H1 (cell line): ENCODE measurements at regions not wholly inside any gene's neighbourhood (a gene's known extent, or its start where the extent isn't known, plus 50 kb on each side); places are given as distances from the start of the nearest gene placed in this dataset.

Experiments used
- CTCF ChIA-PET: fragments of 300-600 bp; sonication (Branson Sonifier 250); formaldehyde crosslinking; loops from one replicate; lab custom pipeline; 2021; ENCODE audit not compliant: partially characterized antibody; lab: Charles Lee
- POLR2A ChIA-PET: fragments of 300-600 bp; sonication (Branson Sonifier 250); formaldehyde crosslinking; loops from one replicate; lab custom pipeline; 2021; ENCODE audit warnings: inconsistent platforms; ENCODE audit not compliant: partially characterized antibody; lab: Charles Lee
- DNase-seq, 2 experiments: peaks; one replicate each; pipeline versions ENCODE4 v3.0.0 to v3.0.0-alpha.2; 2010 to 2022; ENCODE audit warnings: low spot score in 2 of 2, low read depth in 1 of 2, mixed read lengths in 1 of 2
- FAIRE-seq: peaks from 2 replicates; lab custom pipeline; 2011; peaks lifted over from hg19 to GRCh38; lab: Jason Lieb, UNC
- H2AFZ ChIP-seq: 2 replicates; pipeline ENCODE4 v1.8.1; 2012; ENCODE audit warnings: low read length, inconsistent platforms
- H2AK5ac ChIP-seq: 2 replicates; pipeline ENCODE4 v1.6.1; 2013; ENCODE audit warnings: low read depth, low read length
- H2BK120ac ChIP-seq: replicated peaks from 2 replicates; pipeline ENCODE3; 2013; ENCODE audit warnings: low read depth, low read length, inconsistent platforms
- H2BK12ac ChIP-seq: 2 replicates; pipeline ENCODE4 v1.6.1; 2013; ENCODE audit warnings: low read depth, low read length
- H2BK15ac ChIP-seq: 2 replicates; pipeline ENCODE4 v1.6.1; 2013; ENCODE audit warnings: low read length
- H2BK20ac ChIP-seq: 2 replicates; pipeline ENCODE4 v1.6.1; 2013; ENCODE audit warnings: low read length
- H2BK5ac ChIP-seq: 2 replicates; pipeline ENCODE4 v1.6.1; 2013; ENCODE audit warnings: low read depth, low read length
- H3K14ac ChIP-seq: 2 replicates; pipeline ENCODE4 v1.6.1; 2013; ENCODE audit warnings: inconsistent platforms; ENCODE audit not compliant: insufficient read length
- H3K18ac ChIP-seq: 2 replicates; pipeline ENCODE4 v1.6.1; 2013; ENCODE audit warnings: low read length; ENCODE audit errors: extremely low read depth
- H3K23ac ChIP-seq: 2 replicates; pipeline ENCODE4 v1.6.1; 2013; ENCODE audit warnings: inconsistent platforms; ENCODE audit not compliant: insufficient read length
- H3K23me2 ChIP-seq: 2 replicates; pipeline ENCODE4 v1.6.1; 2013; ENCODE audit warnings: low read depth, low read length
- H3K27ac ChIP-seq: 2 replicates; pipeline ENCODE4 v1.6.1; 2011; ENCODE audit warnings: low read depth, low read length, inconsistent platforms
- H3K27me3 ChIP-seq, 4 experiments: replicated peaks in 1 of 4; 1 replicate in 1 of 4; 2 replicates in 3 of 4; pipeline versions ENCODE4 v1.6.1 to v1.8.1; 2011 to 2013; ENCODE audit warnings: low read length in 3 of 4, mild to moderate bottlenecking in 3 of 4, inconsistent platforms in 2 of 4, mixed read lengths in 2 of 4, moderate library complexity in 1 of 4; ENCODE audit not compliant: control insufficient read depth in 3 of 4, insufficient read depth in 3 of 4; ENCODE audit errors: extremely low read depth in 1 of 4
- H3K36me3 ChIP-seq, 4 experiments: 2 replicates each; pipeline versions ENCODE4 v1.6.1 to v1.8.1; 2011 to 2013; ENCODE audit warnings: mild to moderate bottlenecking in 4 of 4, low read length in 3 of 4, moderate library complexity in 2 of 4, control low read depth in 1 of 4, inconsistent platforms in 1 of 4; ENCODE audit not compliant: insufficient read depth in 4 of 4, control insufficient read depth in 2 of 4
- H3K4ac ChIP-seq: replicated peaks from 2 replicates; pipeline ENCODE3; 2013; ENCODE audit warnings: low read length, low read depth, mixed read lengths, inconsistent platforms; ENCODE audit not compliant: insufficient read length
- H3K4me1 ChIP-seq, 4 experiments: replicated peaks in 1 of 4; 1 replicate in 1 of 4; 2 replicates in 3 of 4; pipeline versions ENCODE4 v1.6.1 to v1.8.1; 2011 to 2013; ENCODE audit warnings: low read length in 3 of 4, inconsistent platforms in 2 of 4, mixed read lengths in 1 of 4; ENCODE audit not compliant: insufficient read depth in 4 of 4, control insufficient read depth in 3 of 4
- H3K4me2 ChIP-seq, 2 experiments: 2 replicates each; pipeline versions ENCODE4 v1.6.1 to v1.8.1; 2011 to 2013; ENCODE audit warnings: low read depth in 2 of 2, low read length in 2 of 2, control low read depth in 1 of 2, inconsistent platforms in 1 of 2, mild to moderate bottlenecking in 1 of 2; ENCODE audit not compliant: insufficient read depth in 1 of 2
- H3K4me3 ChIP-seq, 4 experiments: fragments of 200-600, 300-600 bp in 1 of 4; sonication (generic), shearing (Covaris generic), sonication (Bioruptor Twin) in 1 of 4; 2 replicates each; pipeline versions ENCODE4 v1.5.1 to v1.8.1; 2011 to 2016; ENCODE audit warnings: low read length in 4 of 4, low read depth in 3 of 4, control low read depth in 2 of 4, inconsistent platforms in 2 of 4, mild to moderate bottlenecking in 2 of 4, mixed read lengths in 1 of 4, moderate library complexity in 1 of 4; ENCODE audit not compliant: insufficient read depth in 2 of 4; ENCODE audit errors: extremely low read depth in 1 of 4
- H3K56ac ChIP-seq: replicated peaks from 2 replicates; pipeline ENCODE3; 2013; ENCODE audit warnings: low read depth, mild to moderate bottlenecking, mixed read lengths, low read length, inconsistent platforms; ENCODE audit not compliant: insufficient read length
- H3K79me1 ChIP-seq: 2 replicates; pipeline ENCODE4 v1.6.1; 2013; ENCODE audit warnings: low read depth, low read length, control low read depth
- H3K79me2 ChIP-seq, 2 experiments: 2 replicates each; pipeline versions ENCODE4 v1.6.1 to v1.8.1; 2012 to 2013; ENCODE audit warnings: low read length in 2 of 2, mild to moderate bottlenecking in 2 of 2, inconsistent platforms in 1 of 2; ENCODE audit not compliant: insufficient read depth in 2 of 2, control insufficient read depth in 1 of 2
- H3K9ac ChIP-seq, 4 experiments: replicated peaks in 1 of 4; 1 replicate in 1 of 4; 2 replicates in 3 of 4; pipeline versions ENCODE4 v1.6.1 to v1.8.1; 2011 to 2013; ENCODE audit warnings: low read depth in 3 of 4, low read length in 3 of 4, control low read depth in 2 of 4, mild to moderate bottlenecking in 2 of 4, moderate library complexity in 2 of 4, inconsistent platforms in 1 of 4; ENCODE audit errors: extremely low read depth in 1 of 4
- H3K9me3 ChIP-seq, 2 experiments: 2 replicates each; pipeline versions ENCODE4 v1.6.1 to v1.8.1; 2012 to 2013; ENCODE audit warnings: mild to moderate bottlenecking in 2 of 2, moderate library complexity in 2 of 2, control low read depth in 1 of 2, inconsistent platforms in 1 of 2, low read depth in 1 of 2, low read length in 1 of 2, mixed read lengths in 1 of 2; ENCODE audit not compliant: insufficient read depth in 2 of 2
- H4K20me1 ChIP-seq, 2 experiments: replicated peaks in 1 of 2; 2 replicates each; pipeline versions ENCODE3 to v1.8.1; 2011 to 2013; ENCODE audit warnings: inconsistent platforms in 2 of 2, low read length in 2 of 2, mild to moderate bottlenecking in 1 of 2; ENCODE audit not compliant: insufficient read depth in 2 of 2, control insufficient read depth in 1 of 2
- H4K5ac ChIP-seq: 2 replicates; pipeline ENCODE4 v1.6.1; 2013; ENCODE audit warnings: low read length, low read depth, mixed read lengths, inconsistent platforms; ENCODE audit not compliant: insufficient read length
- H4K8ac ChIP-seq: 2 replicates; pipeline ENCODE4 v1.8.0; 2013; ENCODE audit warnings: mild to moderate bottlenecking, moderate library complexity, low read length, inconsistent platforms; ENCODE audit not compliant: insufficient read depth; ENCODE audit errors: extremely low read depth
- H4K91ac ChIP-seq: replicated peaks from 2 replicates; pipeline ENCODE3; 2013; ENCODE audit warnings: low read length, mixed read lengths, inconsistent platforms; ENCODE audit not compliant: insufficient read length
- ASH2L ChIP-seq: fragments of 200-600, 300-600 bp; sonication (generic); IDR thresholded peaks from one replicate; pipeline ENCODE4 v1.7.1; 2017; ENCODE audit warnings: low read length
- BACH1 ChIP-seq: IDR thresholded peaks from 2 replicates; pipeline ENCODE4 v1.6.1; 2012; ENCODE audit warnings: low read length, improper control_type of control experiment
- BRCA1 ChIP-seq: IDR thresholded peaks from 2 replicates; pipeline ENCODE4 v1.6.1; 2012; ENCODE audit warnings: low read depth, low read length, improper control_type of control experiment
- CREB1 ChIP-seq: IDR thresholded peaks from 2 replicates; pipeline ENCODE4 v1.6.1; 2012; ENCODE audit warnings: inconsistent platforms
- HDAC6 ChIP-seq: IDR thresholded peaks from one replicate; pipeline ENCODE4 v1.7.1; 2012; ENCODE audit warnings: low read depth, mild to moderate bottlenecking, inconsistent platforms, low read length, moderate library complexity
- KDM5A ChIP-seq: fragments of 200-600 bp; IDR thresholded peaks from 2 replicates; pipeline ENCODE4 v1.7.1; 2012; ENCODE audit warnings: mild to moderate bottlenecking, low read length, inconsistent platforms, mixed read lengths
- SP4 ChIP-seq: IDR thresholded peaks from 2 replicates; pipeline ENCODE4 v1.6.1; 2012; ENCODE audit warnings: low read length, inconsistent platforms
- TBP ChIP-seq: IDR thresholded peaks from 2 replicates; pipeline ENCODE4 v1.6.1; 2011; ENCODE audit warnings: low read depth, low read length, improper control_type of control experiment
- WGBS, 2 experiments: shearing (Covaris generic) in 1 of 2; methylation state at CpG; one replicate each; pipeline versions ENCODE4 v1.1.6 to v1.1.7; 2013 to 2015; ENCODE audit warnings: low lambda C conversion rate in 2 of 2, mixed read lengths in 2 of 2, inconsistent platforms in 1 of 2, low coverage in 1 of 2, missing lambda C conversion rate in 1 of 2; ENCODE audit not compliant: insufficient replicate concordance in 2 of 2, insufficient coverage in 1 of 2, insufficient read length in 1 of 2; ENCODE audit errors: extremely low coverage in 1 of 2, missing lambda C conversion rate in 1 of 2; 5-methylcytosine and 5-hydroxymethylcytosine counted together

- no peak overlapping the region for H2AFZ ChIP-seq
- no peaks in the 10 kb centered on the region for H3K4me1 ChIP-seq
- H3K23ac ChIP-seq = no peak overlapping the region
- no peaks in the 10 kb centered on the region for H3K79me2 ChIP-seq
- no peak overlapping the region for H3K27ac ChIP-seq
- no peak overlapping the region for H3K56ac ChIP-seq
- TF ChIP-seq ASH2L (no peak), TBP (no peak), CREB1 (no peak), KDM5A (no peak), BACH1 (no peak), HDAC6 (no peak), SP4 (no peak), BRCA1 (no peak)
- WGBS, 2 experiments = 90% methylated on average over 2 of the region's 2 CpGs; no CpG with 5 or more reads in 1 of the 2 experiments
- H4K20me1 ChIP-seq = no peaks in the 10 kb centered on the region
- H2BK15ac ChIP-seq = no peak overlapping the region
- no peak overlapping the region for H2BK12ac ChIP-seq
- FAIRE-seq (no peak), DNase-seq (no peak)
- H3K79me1 ChIP-seq = no peaks in the 10 kb centered on the region
- no peak overlapping the region for H3K4ac ChIP-seq
- H3K9ac ChIP-seq = no peak overlapping the region
- H3K27me3 ChIP-seq = no peaks in the 10 kb centered on the region
- H4K91ac ChIP-seq = no peak overlapping the region
- no peak overlapping the region for H3K14ac ChIP-seq
- H3K23me2 ChIP-seq = no peaks in the 10 kb centered on the region
- H2BK20ac ChIP-seq = no peak overlapping the region
- no peaks in the 10 kb centered on the region; a peak in 1 of 8 replicates for H3K36me3 ChIP-seq
- no peak overlapping the region for H4K5ac ChIP-seq
- CTCF ChIA-PET = interaction anchor here (1.3 to 1.5 kb wide), 2 partner anchors 16 to 21 kb away, joined by 3 to 4 read pairs; no protein-coding TSS in a partner anchor
- H2BK120ac ChIP-seq = no peak overlapping the region
- POLR2A ChIA-PET = interaction anchor here (0.7 kb wide), 1 partner anchor 51 kb away, joined by 3 read pairs; no protein-coding TSS in a partner anchor
- H3K4me2 ChIP-seq = no peak overlapping the region
- H2BK5ac ChIP-seq = no peak overlapping the region
- H3K18ac ChIP-seq = no peak overlapping the region
- H2AK5ac ChIP-seq = no peak overlapping the region
- H4K8ac ChIP-seq = no peak overlapping the region
- H3K4me3 ChIP-seq = no peak overlapping the region
- no peaks in the 10 kb centered on the region for H3K9me3 ChIP-seq
These were observed 303.8 kb downstream of the UBE3D start for GRCh38 chr6:82761674-82762345.
